ENCODE measurements at regions not wholly inside any gene's neighbourhood (a gene's known extent, or its start where the extent isn't known, plus 50 kb on each side); places are given as distances from the start of the nearest gene placed in this dataset.
A peak's percentile ranks its signal among the peaks of the same experiment; 100 is the strongest.

DNA sequence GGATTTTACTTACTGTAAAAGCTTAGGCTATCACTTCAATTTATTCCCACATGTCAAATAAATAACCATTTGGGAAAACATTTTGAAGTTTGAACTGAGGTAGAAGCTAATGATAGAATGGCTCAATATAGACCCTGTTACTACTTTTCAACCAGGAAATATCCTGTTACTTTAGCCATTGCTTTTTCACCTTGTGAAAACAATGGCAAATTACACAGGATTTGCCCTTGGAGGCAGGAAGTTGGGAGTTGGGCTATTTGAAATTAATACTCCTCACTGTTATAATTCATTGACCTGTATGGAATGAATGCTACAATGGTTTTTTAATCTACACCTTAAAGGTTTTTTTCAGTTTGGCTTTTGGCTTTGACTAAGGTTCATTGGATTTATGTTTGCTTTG lies 98.1 kb upstream of the UBE2E2 start:
- peaks cover 2% of the 10 kb centered on the region for H3K9me3 ChIP-seq (ENCODE audit: control insufficient read depth, low read length)
- no peaks in the 10 kb centered on the region for H3K27me3 ChIP-seq (ENCODE audit: control insufficient read depth in 1 of 2, insufficient read depth in 2 of 2, low read length in 1 of 2)
- DNase-seq (no peak), ATAC-seq (ENCODE audit: low FRiP score) (no peak)
- no peak overlapping the region for H3K27ac ChIP-seq (ENCODE audit: low read depth in 1 of 2, low read length in 2 of 2)
- no peaks in the 10 kb centered on the region for H3K36me3 ChIP-seq (ENCODE audit: control insufficient read depth in 1 of 2, insufficient read depth in 2 of 2, low read length in 1 of 2)
- H3K4me1 ChIP-seq (ENCODE audit: control insufficient read depth in 1 of 2, insufficient read depth in 2 of 2, low read length in 2 of 2): no peaks in the 10 kb centered on the region
- no peak overlapping the region for H3K4me3 ChIP-seq (ENCODE audit: low read length in 2 of 2)
- intact Hi-C loops (cut with DNase I): no loop called here

GRCh38 chr3:23106666-23107065 lies 96.5 kb upstream of the UBE2E2 start:
- intact Hi-C loops (cut with DNase I): no loop called here
- ATAC-seq (ENCODE audit: low FRiP score): no peak
- WGBS, 2 donors: 92 to 96% methylated on average over 3 of the region's 3 CpGs

DNA sequence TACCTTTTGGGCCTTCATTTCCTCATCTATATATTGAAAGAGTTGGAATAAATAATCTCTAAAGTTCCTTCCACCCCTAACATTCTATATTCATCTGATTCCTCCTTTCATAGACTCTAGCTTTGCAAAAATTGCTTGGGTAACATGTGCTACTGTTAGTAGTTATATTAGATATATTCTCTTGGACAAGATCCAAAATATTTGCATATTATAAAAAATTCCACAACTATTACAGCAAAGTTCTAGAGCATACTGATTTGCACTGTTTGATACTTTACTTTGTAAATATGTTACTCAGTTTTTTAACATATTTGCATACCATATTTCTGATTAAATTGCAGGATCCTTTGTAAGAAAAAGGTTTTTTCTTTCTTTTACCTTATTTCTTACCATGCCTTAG lies 95.9 kb upstream of the UBE2E2 start:
- DNase-seq (no peak), ATAC-seq (ENCODE audit: low FRiP score) (no peak)
- Histone ChIP-seq H3K36me3 (ENCODE audit: control insufficient read depth in 1 of 2, insufficient read depth in 2 of 2, low read length in 1 of 2) (no peaks in the 10 kb centered on the region), H3K9me3 (ENCODE audit: control insufficient read depth, low read length) (peaks cover 2% of the 10 kb centered on the region), H3K4me1 (ENCODE audit: control insufficient read depth in 1 of 2, insufficient read depth in 2 of 2, low read length in 2 of 2) (no peaks in the 10 kb centered on the region), H3K4me3 (ENCODE audit: low read length in 2 of 2) (no peak overlapping the region), H3K27me3 (ENCODE audit: control insufficient read depth in 1 of 2, insufficient read depth in 2 of 2, low read length in 1 of 2) (no peaks in the 10 kb centered on the region), H3K27ac (ENCODE audit: low read depth in 1 of 2, low read length in 2 of 2) (no peak overlapping the region)
- intact Hi-C loops (cut with DNase I): no loop called here

More at GRCh38 chr3:23106666-23107065, 96.5 kb upstream of the UBE2E2 start:
- H3K27me3 ChIP-seq (ENCODE audit: control insufficient read depth in 1 of 2, insufficient read depth in 2 of 2, low read length in 1 of 2): no peaks in the 10 kb centered on the region
- H3K4me3 ChIP-seq (ENCODE audit: low read length in 2 of 2): no peak overlapping the region
- no peaks in the 10 kb centered on the region for H3K4me1 ChIP-seq (ENCODE audit: control insufficient read depth in 1 of 2, insufficient read depth in 2 of 2, low read length in 2 of 2)
- H3K27ac ChIP-seq (ENCODE audit: low read depth in 1 of 2, low read length in 2 of 2): no peak overlapping the region
- DNase-seq: no peak
- no peaks in the 10 kb centered on the region for H3K36me3 ChIP-seq (ENCODE audit: control insufficient read depth in 1 of 2, insufficient read depth in 2 of 2, low read length in 1 of 2)
- peaks cover 2% of the 10 kb centered on the region for H3K9me3 ChIP-seq (ENCODE audit: control insufficient read depth, low read length)

DNA sequence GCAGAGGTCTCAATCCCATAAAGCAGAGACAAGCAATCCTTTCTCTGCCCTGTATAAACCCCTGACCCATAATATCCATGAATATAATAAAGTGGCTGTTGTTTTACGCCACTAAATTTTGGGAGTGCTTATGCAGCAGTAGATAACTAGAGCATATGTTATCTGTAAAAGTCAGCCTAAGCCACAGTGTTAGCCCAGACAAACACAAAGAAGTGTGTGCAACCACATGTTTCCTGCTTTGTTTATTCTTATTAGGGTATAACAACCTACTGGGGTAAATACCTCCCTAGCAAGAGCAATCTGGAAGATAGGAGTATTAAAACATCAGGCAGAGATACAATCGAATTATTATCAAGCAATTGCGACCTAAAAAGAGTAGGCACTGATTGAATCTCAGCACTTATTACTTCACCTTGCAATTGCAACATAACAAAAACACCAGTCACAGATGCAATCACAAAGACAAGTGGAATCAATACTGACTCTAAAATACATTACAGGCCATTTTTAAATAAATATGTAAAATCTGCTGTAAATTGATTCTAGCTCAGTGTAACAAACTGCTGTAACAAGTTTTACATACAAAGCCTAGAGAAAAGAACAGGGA lies 94.6 kb upstream of the UBE2E2 start:
- Histone ChIP-seq H3K4me3 (ENCODE audit: low read length in 2 of 2) (no peak overlapping the region), H3K36me3 (ENCODE audit: control insufficient read depth in 1 of 2, insufficient read depth in 2 of 2, low read length in 1 of 2) (no peaks in the 10 kb centered on the region), H3K27me3 (ENCODE audit: control insufficient read depth in 1 of 2, insufficient read depth in 2 of 2, low read length in 1 of 2) (no peaks in the 10 kb centered on the region), H3K27ac (ENCODE audit: low read depth in 1 of 2, low read length in 2 of 2) (no peak overlapping the region), H3K4me1 (ENCODE audit: control insufficient read depth in 1 of 2, insufficient read depth in 2 of 2, low read length in 2 of 2) (no peaks in the 10 kb centered on the region), H3K9me3 (ENCODE audit: control insufficient read depth, low read length) (peaks cover 2% of the 10 kb centered on the region)
- intact Hi-C loops (cut with DNase I): no loop called here
- WGBS, 2 donors: 91 to 96% methylated on average over 3 of the region's 3 CpGs
- no peak for DNase-seq
- no peak for ATAC-seq (ENCODE audit: low FRiP score)

GRCh38 chr3:23111286-23111685 lies 91.8 kb upstream of the UBE2E2 start:
- 44 to 49% methylated on average over 6 of the region's 6 CpGs for WGBS, 2 donors
- H3K4me3 ChIP-seq (ENCODE audit: low read length in 2 of 2): no peak overlapping the region
- no peak for ATAC-seq (ENCODE audit: low FRiP score)
- DNase-seq: no peak
- no peak overlapping the region for H3K27ac ChIP-seq (ENCODE audit: low read depth in 1 of 2, low read length in 2 of 2)
- peaks cover 2% of the 10 kb centered on the region for H3K9me3 ChIP-seq (ENCODE audit: control insufficient read depth, low read length)
- no peaks in the 10 kb centered on the region for H3K36me3 ChIP-seq (ENCODE audit: control insufficient read depth in 1 of 2, insufficient read depth in 2 of 2, low read length in 1 of 2)
- H3K27me3 ChIP-seq (ENCODE audit: control insufficient read depth in 1 of 2, insufficient read depth in 2 of 2, low read length in 1 of 2): no peaks in the 10 kb centered on the region
- peaks cover 1 to 3% of the 10 kb centered on the region in 2 donors for H3K4me1 ChIP-seq (ENCODE audit: control insufficient read depth in 1 of 2, insufficient read depth in 2 of 2, low read length in 2 of 2)
- intact Hi-C loops (cut with DNase I): no loop called here

GRCh38 chr3:23111797-23112196 lies 91.3 kb upstream of the UBE2E2 start:
- Histone ChIP-seq H3K4me1 (ENCODE audit: control insufficient read depth in 1 of 2, insufficient read depth in 2 of 2, low read length in 2 of 2) (peaks cover 1 to 3% of the 10 kb centered on the region in 2 donors), H3K4me3 (ENCODE audit: low read length in 2 of 2) (no peak overlapping the region), H3K36me3 (ENCODE audit: control insufficient read depth in 1 of 2, insufficient read depth in 2 of 2, low read length in 1 of 2) (no peaks in the 10 kb centered on the region), H3K27me3 (ENCODE audit: control insufficient read depth in 1 of 2, insufficient read depth in 2 of 2, low read length in 1 of 2) (no peaks in the 10 kb centered on the region), H3K27ac (ENCODE audit: low read depth in 1 of 2, low read length in 2 of 2) (no peak overlapping the region), H3K9me3 (ENCODE audit: control insufficient read depth, low read length) (peaks cover 2% of the 10 kb centered on the region)
- DNase-seq: no peak
- intact Hi-C loops (cut with DNase I): no loop called here
- 94 to 98% methylated on average over 3 of the region's 3 CpGs for WGBS, 2 donors
- no peak for ATAC-seq (ENCODE audit: low FRiP score)

GRCh38 chr3:23112491-23112890 lies 90.6 kb upstream of the UBE2E2 start:
- H3K27ac ChIP-seq (ENCODE audit: low read depth in 1 of 2, low read length in 2 of 2): no peak overlapping the region
- H3K36me3 ChIP-seq (ENCODE audit: control insufficient read depth in 1 of 2, insufficient read depth in 2 of 2, low read length in 1 of 2): no peaks in the 10 kb centered on the region
- peaks cover 2% of the 10 kb centered on the region for H3K9me3 ChIP-seq (ENCODE audit: control insufficient read depth, low read length)
- WGBS, 2 donors: 99 to 100% methylated on average over 1 of the region's 1 CpG
- peaks cover 1 to 3% of the 10 kb centered on the region in 2 donors for H3K4me1 ChIP-seq (ENCODE audit: control insufficient read depth in 1 of 2, insufficient read depth in 2 of 2, low read length in 2 of 2)
- intact Hi-C loops (cut with DNase I): no loop called here
- ATAC-seq (ENCODE audit: low FRiP score) (peak; percentile 36), DNase-seq (no peak)
- H3K27me3 ChIP-seq (ENCODE audit: control insufficient read depth in 1 of 2, insufficient read depth in 2 of 2, low read length in 1 of 2): no peaks in the 10 kb centered on the region
- H3K4me3 ChIP-seq (ENCODE audit: low read length in 2 of 2): no peak overlapping the region

- no peaks in the 10 kb centered on the region for H3K9me3 ChIP-seq (ENCODE audit: control insufficient read depth, low read length)
- H3K4me1 ChIP-seq (ENCODE audit: control insufficient read depth in 1 of 2, insufficient read depth in 2 of 2, low read length in 2 of 2): peaks cover 1 to 3% of the 10 kb centered on the region in 2 donors
- intact Hi-C loops (cut with DNase I): no loop called here
- WGBS, 2 donors: 10 to 14% methylated on average over 9 of the region's 9 CpGs
- peak overlapping the region in 1 of 2 donors; percentile 3 for H3K4me3 ChIP-seq (ENCODE audit: low read length in 2 of 2)
- H3K36me3 ChIP-seq (ENCODE audit: control insufficient read depth in 1 of 2, insufficient read depth in 2 of 2, low read length in 1 of 2): no peaks in the 10 kb centered on the region
- DNase-seq (no peak), ATAC-seq (ENCODE audit: low FRiP score) (peak; percentile 36)
- H3K27ac ChIP-seq (ENCODE audit: low read depth in 1 of 2, low read length in 2 of 2): no peak overlapping the region
- no peaks in the 10 kb centered on the region for H3K27me3 ChIP-seq (ENCODE audit: control insufficient read depth in 1 of 2, insufficient read depth in 2 of 2, low read length in 1 of 2)
Observed at GRCh38 chr3:23113455-23114171, 89.5 kb upstream of the UBE2E2 start.

GRCh38 chr3:23114432-23114831 lies 88.7 kb upstream of the UBE2E2 start:
- Histone ChIP-seq H3K27ac (ENCODE audit: low read depth in 1 of 2, low read length in 2 of 2) (no peak overlapping the region), H3K36me3 (ENCODE audit: control insufficient read depth in 1 of 2, insufficient read depth in 2 of 2, low read length in 1 of 2) (no peaks in the 10 kb centered on the region), H3K9me3 (ENCODE audit: control insufficient read depth, low read length) (no peaks in the 10 kb centered on the region), H3K4me1 (ENCODE audit: control insufficient read depth in 1 of 2, insufficient read depth in 2 of 2, low read length in 2 of 2) (peaks cover 1 to 3% of the 10 kb centered on the region in 2 donors), H3K27me3 (ENCODE audit: control insufficient read depth in 1 of 2, insufficient read depth in 2 of 2, low read length in 1 of 2) (no peaks in the 10 kb centered on the region), H3K4me3 (ENCODE audit: low read length in 2 of 2) (no peak overlapping the region)
- ATAC-seq (ENCODE audit: low FRiP score): no peak
- DNase-seq: no peak
- 92 to 96% methylated on average over 2 of the region's 2 CpGs for WGBS, 2 donors
- intact Hi-C loops (cut with DNase I): no loop called here

Data from aorta (tissue), 5 donors.